ENCODE measurements at regions not wholly inside any gene's neighbourhood (a gene's known extent, or its start where the extent isn't known, plus 50 kb on each side); places are given as distances from the start of the nearest gene placed in this dataset.

DNA sequence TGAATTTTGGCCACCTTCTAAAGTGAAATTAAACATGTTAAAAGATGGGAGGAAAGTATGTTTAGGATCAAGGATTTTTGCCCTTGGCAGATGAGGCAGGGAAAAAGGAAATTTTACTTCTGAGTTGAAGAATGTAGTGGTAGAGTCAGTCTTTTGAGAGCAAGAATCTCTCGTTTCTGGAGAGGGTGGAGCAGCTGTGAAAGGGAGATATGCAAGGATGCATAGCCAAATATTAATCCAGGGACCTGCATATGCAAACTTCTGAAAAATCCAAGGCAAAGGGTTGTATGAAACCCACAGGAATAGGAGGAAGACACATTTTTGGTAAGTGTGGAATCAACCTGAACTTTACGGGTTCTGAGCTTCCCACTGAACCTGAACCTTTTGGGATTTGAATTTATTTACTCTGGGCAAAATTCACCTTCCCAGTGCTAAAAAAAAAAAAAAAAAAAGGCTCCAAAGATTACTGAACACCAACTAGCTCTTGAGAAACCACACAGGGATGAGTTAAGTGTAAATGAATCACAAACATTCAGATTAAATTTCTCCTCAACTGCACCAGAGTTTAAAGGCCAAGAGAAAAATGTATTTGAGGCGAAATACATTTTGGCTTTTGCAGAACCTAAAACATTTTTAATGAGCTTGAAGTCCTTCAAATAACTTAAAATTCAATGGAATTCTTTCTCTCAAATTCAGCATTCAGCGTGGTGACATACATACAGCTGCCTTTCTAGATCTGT lies 187.1 kb upstream of the CDKN3 start:
- DNase-seq (ENCODE audit: low spot score): no peak

DNA sequence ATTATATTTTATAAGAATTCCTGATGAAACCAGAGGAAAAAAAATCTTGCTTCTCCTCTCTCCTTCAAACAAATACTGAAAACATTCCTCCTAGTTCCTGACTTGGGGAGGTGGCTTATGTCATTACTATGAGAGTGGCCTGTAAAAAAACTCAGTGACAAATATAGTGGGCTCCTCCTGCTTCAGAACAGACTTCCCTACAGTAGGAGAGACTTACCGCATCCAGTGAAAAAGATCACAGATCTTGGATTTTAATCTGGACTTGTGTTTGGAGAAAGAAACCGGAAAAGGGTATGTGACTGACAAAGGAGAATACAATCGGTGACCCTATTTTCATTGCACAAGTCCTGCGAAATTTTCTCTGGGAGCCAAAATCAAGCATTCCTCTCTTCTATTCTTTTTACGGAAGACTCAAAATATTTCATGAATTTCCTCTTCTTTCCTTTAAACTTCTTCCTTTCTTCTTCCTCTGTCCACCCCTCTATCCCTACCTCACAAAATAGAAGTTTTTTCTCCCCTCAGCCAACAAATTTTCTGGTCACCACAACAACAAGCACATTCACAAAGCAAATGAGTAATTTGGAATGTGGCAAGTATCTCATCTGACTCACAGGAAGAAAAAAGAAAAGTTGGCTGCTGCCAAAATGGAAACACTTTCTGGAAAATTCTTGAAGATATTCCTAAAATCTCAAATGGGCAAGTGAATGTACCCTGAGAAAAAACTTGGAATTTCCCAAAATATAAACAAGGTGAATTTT lies 185.1 kb upstream of the CDKN3 start:
- DNase-seq (ENCODE audit: low spot score): no peak

DNA sequence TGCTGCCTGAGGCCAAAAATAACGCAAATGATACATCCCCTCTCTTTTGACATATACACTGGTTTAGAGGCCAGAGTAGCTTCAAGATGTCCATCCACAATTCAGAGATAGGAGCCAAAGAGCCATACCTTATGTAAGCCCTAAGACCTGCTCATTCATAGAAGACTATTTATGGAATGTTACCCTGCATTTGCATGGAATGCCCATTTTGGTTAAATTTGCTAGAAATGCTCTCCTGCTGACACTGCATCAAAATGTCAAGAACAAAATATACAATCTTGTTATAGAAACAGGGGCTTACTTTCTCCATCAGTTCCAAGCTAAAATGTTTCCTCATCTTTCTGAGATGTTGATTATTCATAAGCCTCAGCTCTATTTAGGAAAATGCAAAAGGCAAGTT lies 183.3 kb upstream of the CDKN3 start:
- DNase-seq (ENCODE audit: low spot score): no peak

DNA sequence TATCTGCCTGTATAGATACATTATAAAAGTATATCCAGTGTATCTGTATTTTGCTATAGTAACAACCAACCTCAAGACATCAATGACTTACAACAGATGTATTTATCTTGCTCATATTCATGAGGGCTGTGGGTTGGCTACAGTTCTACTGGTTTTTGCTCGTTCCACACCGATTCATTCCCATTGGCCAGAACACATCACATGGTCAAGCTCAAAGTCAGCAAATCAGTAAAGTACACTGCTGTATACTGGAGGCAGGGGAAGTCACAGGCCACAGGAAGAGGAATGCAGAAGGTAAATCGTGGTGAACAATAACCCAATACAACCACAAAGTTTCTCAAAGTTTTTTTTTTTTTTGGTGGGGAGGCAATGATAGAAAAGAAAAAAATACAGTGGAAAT lies 180.0 kb upstream of the CDKN3 start:
- DNase-seq (ENCODE audit: low spot score): no peak

DNA sequence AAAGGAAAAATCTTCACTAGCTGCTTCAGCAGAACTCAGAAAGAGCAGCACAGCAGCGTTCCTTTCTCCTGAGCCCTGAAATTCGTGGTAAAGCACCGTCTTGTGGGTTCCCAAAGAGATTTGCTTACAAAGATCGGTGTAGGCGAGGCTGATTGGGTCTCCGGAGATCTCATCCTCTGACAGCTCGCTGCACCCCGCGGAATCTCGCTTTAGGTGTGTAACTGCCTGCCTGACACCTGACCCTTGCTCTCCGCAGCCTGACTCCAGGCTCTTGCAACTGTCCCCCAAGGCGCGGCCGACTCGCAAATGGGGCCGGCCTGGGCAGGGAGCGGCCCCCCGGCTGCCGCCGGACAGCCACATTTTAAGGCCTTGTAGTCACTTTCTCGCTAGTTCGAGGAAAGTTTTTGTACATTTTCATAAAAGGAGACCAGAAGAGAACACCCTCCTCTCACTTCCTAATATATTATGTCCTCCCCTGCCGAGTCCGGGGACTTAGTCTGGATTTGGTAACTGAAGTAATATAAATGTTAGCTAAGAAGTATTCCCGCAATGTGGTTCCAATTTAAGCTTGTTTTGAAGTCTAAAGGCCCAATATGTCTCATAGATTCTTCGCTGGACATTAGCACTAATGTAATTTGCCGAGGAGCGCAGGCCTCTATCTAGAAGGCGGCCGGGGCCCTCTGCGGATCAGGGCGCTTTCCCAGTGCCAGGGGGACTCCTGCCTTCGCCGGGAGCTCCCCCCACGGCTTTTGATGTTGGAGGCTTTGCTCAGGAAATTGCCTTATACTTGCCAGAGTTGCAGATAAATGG lies 177.3 kb upstream of the CDKN3 start:
- no peak for DNase-seq (ENCODE audit: low spot score)

DNA sequence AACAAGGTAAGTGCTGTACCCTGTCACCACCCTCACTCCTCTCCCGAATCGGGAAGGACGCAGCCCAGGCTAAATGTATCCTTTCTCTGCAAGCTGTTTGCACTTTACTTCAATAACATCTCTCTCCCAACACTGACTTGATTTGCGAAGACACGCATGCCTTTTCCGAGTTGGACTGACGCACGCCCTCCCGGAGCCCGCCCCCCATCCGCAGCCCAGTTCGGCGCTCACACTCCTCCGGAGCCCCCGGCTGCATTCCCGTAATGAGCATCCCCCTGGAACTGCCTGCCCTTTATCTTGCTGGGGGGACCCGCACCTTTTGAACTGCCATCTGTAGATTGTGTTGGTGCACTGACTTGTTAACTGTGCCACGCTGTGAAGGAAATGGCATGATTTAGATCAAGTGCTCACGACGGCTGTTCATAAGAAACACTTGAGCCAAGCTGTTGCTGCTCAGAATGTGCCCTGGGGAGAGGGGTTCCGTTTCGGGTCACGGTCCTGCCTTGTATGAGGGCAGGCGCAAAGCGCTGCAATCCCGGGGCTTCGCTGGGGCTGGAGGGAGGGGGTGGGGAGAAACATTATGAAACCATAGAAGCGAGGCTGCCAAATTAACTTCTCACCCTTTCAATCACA lies 176.6 kb upstream of the CDKN3 start:
- no peak for DNase-seq (ENCODE audit: low spot score)

DNA sequence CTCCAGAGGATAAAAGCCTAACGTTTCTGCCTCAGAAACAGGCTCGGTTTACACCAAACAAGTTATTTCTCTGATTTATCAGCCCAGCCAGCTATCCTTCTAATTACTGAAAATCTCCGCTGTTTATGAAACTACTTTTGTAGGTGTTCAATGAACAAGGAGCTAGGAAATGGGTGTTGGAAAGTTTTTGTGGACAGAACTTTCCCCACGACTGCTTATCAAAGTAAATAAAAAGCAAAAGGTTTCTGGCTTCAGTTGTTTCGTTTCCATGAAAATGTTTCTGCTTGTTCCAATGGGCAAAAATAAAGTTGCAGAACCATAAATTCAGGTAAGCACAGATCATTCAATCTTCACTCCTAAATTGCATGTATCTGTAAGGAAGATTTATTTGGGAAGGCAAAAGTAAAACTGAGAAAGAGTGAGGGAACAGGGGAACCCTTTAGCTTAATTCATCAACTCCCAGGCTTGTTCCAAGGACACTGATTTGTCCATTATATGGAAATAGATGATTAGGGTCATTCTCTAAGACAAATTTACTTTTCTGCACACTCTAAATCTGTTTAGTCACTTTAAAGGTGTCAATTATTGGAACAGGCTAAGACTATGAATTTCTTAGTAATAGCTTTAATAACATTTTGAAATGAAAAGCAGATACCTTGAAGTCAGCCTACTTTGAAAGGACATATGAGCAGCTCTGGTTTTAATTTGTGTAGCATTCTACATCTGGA lies 175.9 kb upstream of the CDKN3 start:
- DNase-seq (ENCODE audit: low spot score): no peak

DNA sequence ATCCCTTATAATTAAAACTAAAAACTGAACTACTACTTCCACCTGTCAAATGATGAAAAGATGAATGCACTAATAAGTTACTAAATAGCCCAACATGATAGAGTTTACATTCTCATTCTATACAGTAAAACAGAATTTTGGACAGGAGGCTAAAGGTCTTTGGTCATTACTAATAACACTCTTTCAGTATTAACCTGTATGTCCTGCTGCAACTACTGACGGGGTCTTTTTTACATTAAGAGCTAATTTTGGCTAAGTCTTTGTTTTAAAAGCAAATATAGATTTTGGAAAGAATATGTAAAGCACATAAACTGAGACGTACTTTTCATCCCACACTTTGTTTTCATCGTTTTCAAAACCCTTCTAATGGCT lies 175.4 kb upstream of the CDKN3 start:
- no peak for DNase-seq (ENCODE audit: low spot score)

DNA sequence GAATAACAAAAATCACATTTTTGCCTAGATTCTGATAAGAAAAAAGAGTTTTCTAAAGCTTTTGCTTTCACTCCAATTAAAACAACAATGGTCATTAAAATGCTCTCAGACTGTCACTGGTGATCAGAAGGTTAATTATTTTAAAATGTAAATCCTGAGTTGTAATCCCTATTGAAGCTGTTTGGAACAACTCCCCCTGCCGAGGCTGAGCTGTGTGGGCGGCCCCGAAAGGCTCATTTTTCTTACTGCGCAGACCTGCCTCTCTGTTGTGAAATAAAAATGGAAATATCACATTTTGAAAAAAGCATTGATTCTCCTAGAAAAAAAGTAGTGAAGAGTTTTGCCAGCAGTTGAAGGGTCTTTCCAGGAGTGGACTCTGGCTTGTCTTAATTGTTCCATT lies 174.8 kb upstream of the CDKN3 start:
- DNase-seq (ENCODE audit: low spot score): no peak

DNA sequence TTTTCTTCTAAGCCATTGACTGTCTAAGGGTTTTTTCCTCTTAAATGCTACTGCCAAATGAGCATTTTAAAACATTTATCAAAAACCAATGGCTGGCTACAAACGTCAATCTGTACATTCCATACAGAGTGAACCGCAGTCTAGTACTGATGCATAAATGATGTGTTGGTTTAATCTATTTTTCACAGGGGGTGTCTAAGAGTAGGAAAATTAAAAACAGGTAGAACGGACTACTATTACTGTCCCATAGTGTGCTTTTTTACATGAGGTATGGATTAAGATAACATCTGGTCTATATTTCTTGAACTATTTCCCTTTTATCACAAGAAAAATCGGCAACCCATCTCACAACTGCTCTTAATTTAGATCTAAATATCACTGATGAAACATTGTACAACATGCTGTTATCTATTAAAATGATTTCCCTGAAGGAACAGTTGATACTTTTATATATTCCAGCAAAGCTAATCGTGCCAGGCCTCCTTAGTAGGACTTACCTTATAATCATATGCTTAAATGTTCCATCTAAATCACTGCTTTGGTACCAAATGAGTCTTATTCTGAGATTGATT lies 172.9 kb upstream of the CDKN3 start:
- DNase-seq (ENCODE audit: low spot score): no peak

DNA sequence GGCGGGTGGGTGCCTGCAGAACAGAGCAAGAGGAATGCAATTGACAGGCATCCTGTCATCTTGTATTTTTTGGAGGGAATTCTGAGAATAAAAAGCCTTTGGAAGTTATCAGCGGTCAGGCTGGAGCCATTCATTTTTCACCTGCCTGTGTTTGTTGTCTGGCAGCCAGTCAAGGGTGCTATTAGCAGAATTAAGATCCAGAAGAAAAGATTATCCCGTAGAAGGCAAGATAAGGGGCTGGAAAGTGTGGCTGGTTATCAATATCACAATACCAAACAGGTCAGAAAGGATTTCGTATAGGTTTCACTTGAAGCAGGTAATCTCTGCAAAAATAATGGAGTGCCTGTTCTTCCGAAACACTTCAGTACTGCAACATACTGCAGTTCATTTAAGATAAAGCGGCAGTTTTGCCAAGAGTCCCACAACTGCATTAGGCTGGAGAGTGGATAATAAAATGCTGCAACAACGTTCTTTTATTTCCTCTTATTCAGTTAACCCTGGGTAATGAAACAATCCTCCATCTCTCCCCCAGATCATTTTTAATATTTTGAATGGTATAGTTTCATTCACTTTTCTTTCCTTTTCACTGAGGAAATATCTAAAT lies 171.2 kb upstream of the CDKN3 start:
- no peak for DNase-seq (ENCODE audit: low spot score)

DNA sequence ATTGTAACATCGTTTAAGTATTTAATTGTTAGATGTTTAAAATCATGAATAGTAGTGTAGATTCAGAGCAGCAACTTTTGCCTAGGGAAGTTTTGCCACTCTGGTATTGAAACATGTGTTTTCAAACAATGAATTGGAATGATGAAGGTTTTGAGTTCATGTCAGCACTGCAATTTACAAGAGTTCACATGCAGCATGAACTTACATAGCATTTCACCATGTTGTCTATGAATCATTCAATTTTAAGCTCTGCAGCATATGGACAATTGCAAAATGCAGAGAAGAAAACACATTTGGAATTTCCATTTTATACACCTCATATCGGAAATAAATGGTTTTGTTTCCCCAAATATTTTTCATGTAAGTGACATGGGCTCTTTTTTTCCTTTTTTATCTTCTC lies 170.7 kb upstream of the CDKN3 start:
- no peak for DNase-seq (ENCODE audit: low spot score)

DNA sequence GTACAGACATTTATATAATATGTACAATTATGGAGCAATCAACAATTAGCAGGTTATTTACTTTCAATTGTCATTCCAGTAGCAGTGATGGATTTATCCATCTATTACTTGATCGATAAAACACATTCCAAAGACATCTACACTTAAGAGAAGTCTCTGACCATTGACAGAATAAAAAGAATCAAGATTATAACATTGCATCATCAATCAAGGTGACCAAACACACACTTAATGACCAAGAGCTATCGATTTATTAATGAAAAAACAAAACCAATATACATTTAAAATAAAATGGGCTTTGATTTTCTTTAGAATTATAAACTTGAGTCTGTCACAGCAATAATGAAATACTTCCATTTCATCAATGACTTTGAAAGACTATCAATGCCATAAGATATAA lies 170.2 kb upstream of the CDKN3 start:
- no peak for DNase-seq (ENCODE audit: low spot score)

DNA sequence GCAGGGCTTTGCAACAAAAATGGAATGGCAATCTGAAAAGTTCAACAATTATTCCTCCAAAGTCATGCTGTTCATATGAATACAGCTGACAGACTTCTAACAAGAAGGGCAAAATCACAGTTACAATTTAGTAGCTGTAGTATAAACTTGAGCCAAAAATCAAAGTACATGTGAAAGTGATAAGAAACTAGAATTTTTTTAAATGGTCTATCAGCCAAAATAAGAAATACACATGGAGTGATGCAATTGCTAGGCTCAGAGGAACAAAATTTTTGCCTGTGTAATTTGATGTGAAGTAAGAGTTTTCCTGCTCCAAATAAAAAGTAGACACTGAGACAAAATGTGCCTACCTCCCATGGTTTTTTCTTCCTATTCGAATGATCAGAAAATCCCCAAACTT lies 167.7 kb upstream of the CDKN3 start:
- no peak for DNase-seq (ENCODE audit: low spot score)

DNA sequence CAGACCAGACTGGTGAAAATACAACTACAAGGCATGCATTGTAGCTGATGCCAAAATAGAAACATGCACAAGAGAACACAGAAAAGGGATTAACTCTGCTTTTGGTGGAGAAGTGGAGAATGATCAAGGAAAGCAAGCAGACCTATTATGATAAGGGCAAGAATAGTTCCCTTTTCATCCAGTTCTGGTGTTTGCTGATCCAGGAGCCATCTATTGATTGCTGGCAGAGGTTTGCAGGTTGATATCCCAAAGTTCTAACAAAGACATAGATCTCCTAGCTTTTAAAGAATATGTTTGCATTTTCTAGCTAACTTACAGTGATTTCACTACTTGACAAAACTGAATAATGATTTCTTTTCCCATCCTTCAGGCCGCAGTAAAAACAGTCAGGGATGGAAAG lies 166.2 kb upstream of the CDKN3 start:
- DNase-seq (ENCODE audit: low spot score): no peak

DNA sequence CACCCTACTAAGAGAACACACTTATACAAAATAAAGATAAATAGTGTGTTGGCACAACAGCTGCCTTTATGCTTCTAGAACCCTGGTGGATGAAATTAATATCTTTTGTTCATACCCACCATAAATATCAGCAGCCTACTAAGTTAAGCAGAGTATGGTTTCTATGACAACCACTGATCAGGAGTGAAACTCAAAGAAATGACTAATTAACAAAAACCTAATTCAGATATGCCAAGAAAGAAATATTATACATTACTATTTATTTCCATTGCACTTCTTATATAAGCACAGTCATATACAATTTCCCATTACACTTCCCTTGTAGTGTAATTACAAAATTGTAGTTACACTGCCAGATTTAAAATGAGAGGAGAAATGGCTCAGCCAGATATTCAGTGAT lies 164.1 kb upstream of the CDKN3 start:
- DNase-seq (ENCODE audit: low spot score): no peak

DNA sequence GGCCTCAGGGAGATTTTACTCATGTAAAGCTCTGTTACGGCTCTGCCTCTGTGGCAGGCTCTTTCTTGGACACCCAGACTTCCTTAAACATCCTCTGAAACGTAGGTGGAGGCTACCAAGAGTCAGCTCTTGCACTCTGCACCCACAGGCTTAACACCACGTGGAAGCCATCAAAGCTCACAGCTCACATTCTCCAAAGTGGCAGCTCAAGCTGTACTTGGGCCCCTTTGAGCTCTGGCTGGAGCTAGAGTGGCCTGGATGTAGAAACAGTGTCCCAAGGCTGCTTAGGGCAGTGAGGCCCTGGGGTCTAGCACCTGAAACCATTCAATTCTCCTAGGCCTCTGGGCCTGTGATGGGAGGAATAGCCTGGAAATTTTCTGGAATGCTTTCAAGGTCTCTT lies 155.3 kb upstream of the CDKN3 start:
- DNase-seq (ENCODE audit: low spot score): no peak

DNA sequence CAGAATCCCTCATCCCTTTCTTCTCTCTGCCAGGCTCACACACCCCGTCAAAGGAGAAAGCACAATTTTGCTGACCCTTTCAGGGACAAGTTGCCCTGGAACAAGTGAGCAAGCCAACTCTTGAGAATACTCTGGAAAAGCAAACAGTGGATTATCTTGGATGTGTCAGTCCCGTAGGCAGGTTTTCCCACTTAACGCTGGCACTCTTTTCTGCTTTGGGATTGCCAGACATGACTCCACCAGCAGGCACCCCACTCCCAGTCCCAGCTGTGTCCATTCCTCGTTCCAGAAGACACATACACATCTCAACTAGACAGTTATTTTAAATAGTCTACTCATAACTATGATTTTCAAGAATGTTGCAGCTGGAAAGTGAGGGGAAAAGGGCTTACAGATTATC lies 145.5 kb upstream of the CDKN3 start:
- DNase-seq (ENCODE audit: low spot score): no peak

DNA sequence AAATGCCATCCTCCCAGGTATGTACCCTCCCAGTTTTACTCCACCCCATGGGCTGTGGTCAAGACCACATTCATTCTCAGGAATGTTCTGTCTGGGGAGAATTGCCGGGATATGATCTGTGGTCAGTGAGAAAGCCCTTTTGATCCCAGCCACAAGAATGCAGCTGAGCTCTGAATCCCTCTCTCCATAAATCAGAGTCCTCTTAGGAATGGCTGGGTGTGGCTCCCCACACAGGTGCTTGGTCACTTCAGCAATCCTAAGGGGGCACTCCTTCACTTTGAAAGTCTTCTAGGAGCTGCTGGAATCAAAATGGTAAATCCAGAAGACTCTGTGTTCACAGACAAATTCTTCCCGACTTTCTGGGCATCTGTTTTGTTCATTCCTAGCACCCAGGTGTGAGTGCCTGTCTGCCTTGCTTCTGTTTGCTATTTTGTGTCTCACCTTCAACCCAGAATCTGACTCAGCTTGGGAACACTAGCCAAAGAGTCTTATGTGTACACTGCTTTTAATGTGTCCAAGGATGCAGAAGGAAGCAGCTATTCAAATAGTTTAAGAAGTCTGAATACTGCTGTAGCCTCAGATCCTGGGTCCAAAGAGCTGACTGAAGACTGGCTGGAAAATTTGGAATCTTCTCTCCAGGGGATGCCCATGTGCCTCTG lies 144.6 kb upstream of the CDKN3 start:
- no peak for DNase-seq (ENCODE audit: low spot score)

DNA sequence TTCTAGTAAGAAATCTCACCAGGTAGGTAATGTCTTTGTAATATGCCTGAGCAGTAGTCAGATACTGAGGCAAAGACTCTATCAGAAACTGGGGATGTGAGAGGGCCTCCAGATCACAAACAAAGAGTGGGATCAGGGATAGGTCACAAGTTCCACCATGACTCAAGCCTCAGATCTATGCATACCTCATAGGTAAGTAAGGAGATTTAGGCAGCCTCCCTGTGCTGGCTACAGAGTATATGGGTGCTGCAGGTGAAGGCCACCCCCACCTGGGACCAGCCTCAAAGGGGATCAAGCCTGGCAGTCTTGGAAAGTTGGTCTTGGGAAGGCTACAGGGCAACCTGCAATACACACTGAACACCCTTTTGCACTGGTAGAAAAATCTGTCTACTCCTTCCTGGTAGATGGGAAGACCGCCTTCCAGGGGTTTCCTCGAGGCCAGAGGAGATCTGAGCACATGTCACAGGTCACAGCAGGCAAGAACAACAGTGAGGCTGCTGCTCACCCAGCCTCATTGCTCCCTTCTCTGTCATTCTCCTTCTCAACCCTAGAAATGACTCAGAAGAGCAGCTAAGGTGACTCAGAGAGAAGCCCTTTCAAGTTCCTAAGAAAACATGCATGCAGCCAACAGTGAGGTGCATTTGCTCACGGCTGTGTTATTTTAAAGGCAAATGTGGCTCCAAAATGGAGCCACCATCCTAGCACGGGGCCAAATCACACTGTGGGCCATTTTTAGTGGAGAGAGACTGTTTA lies 143.4 kb upstream of the CDKN3 start:
- DNase-seq (ENCODE audit: low spot score): no peak

All from putamen (tissue), 1 donor.